BJ (cell line): ENCODE measurements at regions not wholly inside any gene's neighbourhood (a gene's known extent, or its start where the extent isn't known, plus 50 kb on each side); places are given as distances from the start of the nearest gene placed in this dataset.
"Not testable (repeated sequence)": the region's sequence is repeated elsewhere in the genome, so short reads cannot be mapped to it uniquely, and the experiment has no call there.

Experiments used
- CTCF ChIA-PET: fragments of 350-600 bp; formaldehyde crosslinking; extraction: SDS; loops from one replicate; lab custom pipeline; 2021; ENCODE audit warnings: antibody characterized with exemption, inconsistent platforms; lab: Yijun Ruan, JAX
- POLR2A ChIA-PET: fragments of 300-600 bp; sonication (Branson Sonifier 250); formaldehyde crosslinking; extraction: SDS; loops from one replicate; lab custom pipeline; 2021; ENCODE audit warnings: antibody characterized with exemption; lab: Charles Lee
- DNase-seq: peaks from one replicate; pipeline ENCODE4 v3.0.0-alpha.2; 2011; ENCODE audit warnings: low read depth
- H3K27me3 ChIP-seq: 2 replicates; pipeline ENCODE4 v1.6.0; 2011; ENCODE audit warnings: low read length; ENCODE audit not compliant: control insufficient read depth, insufficient read depth
- H3K36me3 ChIP-seq: 2 replicates; pipeline ENCODE4 v1.5.1; 2011; ENCODE audit warnings: low read length; ENCODE audit not compliant: control insufficient read depth, insufficient read depth
- H3K4me3 ChIP-seq: 2 replicates; pipeline ENCODE4 v1.5.1; 2011; ENCODE audit warnings: low read depth, mild to moderate bottlenecking, control low read depth, low read length
- TF ChIP-seq, protein P1 (sequence below): IDR thresholded peaks from 2 replicates; pipeline ENCODE4 v1.5.1; 2011; ENCODE audit warnings: low read depth, mild to moderate bottlenecking, control low read depth, inconsistent platforms, low read length, moderate library complexity; ENCODE audit not compliant: insufficient read depth

- Histone ChIP-seq H3K36me3 (no peaks in the 10 kb centered on the region), H3K4me3 (no peak overlapping the region), H3K27me3 (no peaks in the 10 kb centered on the region)
- POLR2A ChIA-PET: no interaction called here
- DNase-seq: no peak
- TF ChIP-seq, protein P1, sequence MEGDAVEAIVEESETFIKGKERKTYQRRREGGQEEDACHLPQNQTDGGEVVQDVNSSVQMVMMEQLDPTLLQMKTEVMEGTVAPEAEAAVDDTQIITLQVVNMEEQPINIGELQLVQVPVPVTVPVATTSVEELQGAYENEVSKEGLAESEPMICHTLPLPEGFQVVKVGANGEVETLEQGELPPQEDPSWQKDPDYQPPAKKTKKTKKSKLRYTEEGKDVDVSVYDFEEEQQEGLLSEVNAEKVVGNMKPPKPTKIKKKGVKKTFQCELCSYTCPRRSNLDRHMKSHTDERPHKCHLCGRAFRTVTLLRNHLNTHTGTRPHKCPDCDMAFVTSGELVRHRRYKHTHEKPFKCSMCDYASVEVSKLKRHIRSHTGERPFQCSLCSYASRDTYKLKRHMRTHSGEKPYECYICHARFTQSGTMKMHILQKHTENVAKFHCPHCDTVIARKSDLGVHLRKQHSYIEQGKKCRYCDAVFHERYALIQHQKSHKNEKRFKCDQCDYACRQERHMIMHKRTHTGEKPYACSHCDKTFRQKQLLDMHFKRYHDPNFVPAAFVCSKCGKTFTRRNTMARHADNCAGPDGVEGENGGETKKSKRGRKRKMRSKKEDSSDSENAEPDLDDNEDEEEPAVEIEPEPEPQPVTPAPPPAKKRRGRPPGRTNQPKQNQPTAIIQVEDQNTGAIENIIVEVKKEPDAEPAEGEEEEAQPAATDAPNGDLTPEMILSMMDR: no peak
- CTCF ChIA-PET: no interaction called here
These were observed 516.4 kb downstream of the ETNK1 start for GRCh38 chr12:23141335-23141734.

DNA sequence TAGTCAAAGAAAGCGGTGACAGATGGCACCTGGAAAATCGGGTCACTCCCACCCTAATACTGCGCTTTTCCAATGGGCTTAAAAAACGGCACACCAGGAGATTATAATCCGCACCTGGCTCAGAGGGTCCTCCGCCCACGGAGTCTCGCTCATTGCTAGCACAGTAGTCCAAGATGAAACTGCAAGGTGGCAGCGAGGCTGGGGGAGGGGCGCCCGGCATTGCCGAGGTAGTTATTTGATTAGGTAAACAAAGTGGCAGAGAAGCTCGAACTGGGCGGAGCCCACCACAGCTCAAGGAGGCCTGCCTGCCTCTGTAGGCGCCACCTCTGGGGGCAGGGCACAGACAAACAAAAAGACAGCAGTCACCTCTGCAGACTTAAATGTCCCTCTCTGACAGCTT lies 521.1 kb downstream of the ETNK1 start:
- DNase-seq, POLR2A ChIA-PET, CTCF ChIA-PET, H3K27me3 ChIP-seq, H3K36me3 ChIP-seq, H3K4me3 ChIP-seq: not testable (repeated sequence)

DNA sequence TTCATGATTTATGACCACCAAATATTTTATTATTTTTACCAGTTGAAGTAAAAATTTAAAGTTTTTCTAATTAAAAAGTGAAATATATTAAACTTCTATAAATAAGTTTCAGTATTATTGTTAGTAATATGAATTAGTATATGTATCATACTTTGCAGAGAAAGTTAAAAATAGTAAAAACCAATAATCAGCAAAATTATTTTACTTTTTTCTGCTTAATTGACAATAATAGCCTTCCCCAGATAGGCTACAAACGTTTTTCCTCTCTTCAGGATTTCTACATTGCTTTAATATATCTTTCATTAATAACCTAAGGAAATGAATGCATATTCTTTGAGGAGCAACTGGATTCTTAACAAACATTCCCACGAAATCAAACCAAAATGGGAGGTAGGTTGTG lies 543.5 kb downstream of the ETNK1 start:
- H3K27me3 ChIP-seq: no peaks in the 10 kb centered on the region
- TF ChIP-seq, protein P1: no peak
- ChIA-PET POLR2A (no interaction called here), CTCF (no interaction called here)
- no peak overlapping the region for H3K4me3 ChIP-seq
- DNase-seq: no peak
- H3K36me3 ChIP-seq: no peaks in the 10 kb centered on the region

- TF ChIP-seq, protein P1: no peak
- H3K36me3 ChIP-seq: no peaks in the 10 kb centered on the region
- H3K27me3 ChIP-seq: no peaks in the 10 kb centered on the region
- POLR2A ChIA-PET: no interaction called here
- CTCF ChIA-PET: no interaction called here
- no peak for DNase-seq
- no peak overlapping the region for H3K4me3 ChIP-seq
These were observed 544.2 kb downstream of the ETNK1 start for GRCh38 chr12:23169012-23169695.

- Histone ChIP-seq H3K27me3 (no peaks in the 10 kb centered on the region), H3K4me3 (no peak overlapping the region), H3K36me3 (no peaks in the 10 kb centered on the region)
- DNase-seq: no peak
- CTCF ChIA-PET: no interaction called here
- POLR2A ChIA-PET: no interaction called here
- TF ChIP-seq, protein P1: no peak
These were observed 544.7 kb downstream of the ETNK1 start for GRCh38 chr12:23169696-23170013.

GRCh38 chr12:23174917-23175316 lies 549.9 kb downstream of the ETNK1 start:
- H3K36me3 ChIP-seq: no peaks in the 10 kb centered on the region
- no peak overlapping the region for H3K4me3 ChIP-seq
- no peaks in the 10 kb centered on the region for H3K27me3 ChIP-seq
- CTCF ChIA-PET: no interaction called here
- DNase-seq: no peak
- POLR2A ChIA-PET: no interaction called here
- TF ChIP-seq, protein P1: no peak
